Sigmoid colon (tissue), 4 donors: ENCODE measurements at regions not wholly inside any gene's neighbourhood (a gene's known extent, or its start where the extent isn't known, plus 50 kb on each side); places are given as distances from the start of the nearest gene placed in this dataset.

ENCODE experiments used
- CTCF ChIP-seq, 4 experiments: fragments of 450-650 bp in 3 of 4; fragments of 200-600 bp in 1 of 4; IDR thresholded peaks; one replicate each; pipeline ENCODE4 v1.5.1; 2016 to 2019; ENCODE audit warnings: antibody characterized with exemption in 4 of 4, mild to moderate bottlenecking in 3 of 4, moderate library complexity in 2 of 4
- EP300 ChIP-seq, 4 donors: sonication (generic); formaldehyde crosslinking; IDR thresholded peaks; one replicate each; pipeline ENCODE4 v1.6.1; 2017; ENCODE audit warnings: antibody characterized with exemption in 4 of 4
- POLR2A ChIP-seq, 2 donors: fragments of 450-650 bp; IDR thresholded peaks; one replicate each; pipeline ENCODE4 v1.6.1; 2016; ENCODE audit warnings: antibody characterized with exemption in 2 of 2, mild to moderate bottlenecking in 2 of 2, moderate library complexity in 2 of 2
- POLR2AphosphoS5 ChIP-seq, 4 donors: sonication (generic); formaldehyde crosslinking; IDR thresholded peaks; one replicate each; pipeline ENCODE4 v1.6.1; 2017; ENCODE audit warnings: antibody characterized with exemption in 4 of 4

GRCh38 chr1:224867715-224868114 lies 61.8 kb upstream of the DNAH14 start:
- TF ChIP-seq CTCF (IDR thresholded peaks at IDR 0.05) (no peak), EP300 (IDR thresholded peaks at IDR 0.05) (no peak), POLR2A (IDR thresholded peaks at IDR 0.05) (no peak), POLR2AphosphoS5 (IDR thresholded peaks at IDR 0.05) (no peak)
